NCI-H226 (cell line): ENCODE measurements at regions not wholly inside any gene's neighbourhood (a gene's known extent, or its start where the extent isn't known, plus 50 kb on each side); places are given as distances from the start of the nearest gene placed in this dataset.

Source experiments
- DNase-seq: peaks from one replicate; pipeline ENCODE4 v3.0.0-alpha.2; 2015

GRCh38 chr1:219302697-219303096 is 129.0 kb downstream of the LYPLAL1 start:
- DNase-seq, result peak; percentile 48

GRCh38 chr1:219299420-219299819 is 125.7 kb downstream of the LYPLAL1 start:
- DNase-seq, result peak; percentile 52

DNA sequence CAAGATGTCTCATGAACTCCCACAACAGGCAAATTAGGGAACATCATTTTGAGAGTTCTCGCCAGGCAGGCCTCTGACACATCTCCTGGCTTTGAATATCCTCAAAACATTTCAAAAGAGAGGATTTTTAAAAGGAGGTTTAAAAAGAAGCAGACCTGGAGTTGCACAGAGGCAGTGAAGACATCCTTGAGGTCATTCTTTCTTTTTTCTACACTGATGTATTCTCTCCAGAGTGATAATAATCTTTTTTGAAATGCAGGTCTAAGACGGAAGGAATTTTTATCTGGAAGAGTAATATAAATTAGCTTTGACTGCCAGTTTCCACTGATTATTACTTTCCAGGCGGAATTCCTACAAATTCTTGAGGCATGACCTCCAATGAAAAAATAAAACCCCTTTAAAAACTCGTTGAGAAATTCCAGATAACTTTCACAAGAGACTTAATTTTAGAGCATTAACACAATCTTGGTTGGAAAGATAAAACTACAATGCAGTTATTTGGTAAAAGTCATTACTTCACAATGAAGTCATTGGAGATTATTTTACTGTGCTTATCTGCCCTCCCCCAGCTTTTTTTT is 125.0 kb downstream of the LYPLAL1 start:
- DNase-seq, result peak; percentile 82

DNA sequence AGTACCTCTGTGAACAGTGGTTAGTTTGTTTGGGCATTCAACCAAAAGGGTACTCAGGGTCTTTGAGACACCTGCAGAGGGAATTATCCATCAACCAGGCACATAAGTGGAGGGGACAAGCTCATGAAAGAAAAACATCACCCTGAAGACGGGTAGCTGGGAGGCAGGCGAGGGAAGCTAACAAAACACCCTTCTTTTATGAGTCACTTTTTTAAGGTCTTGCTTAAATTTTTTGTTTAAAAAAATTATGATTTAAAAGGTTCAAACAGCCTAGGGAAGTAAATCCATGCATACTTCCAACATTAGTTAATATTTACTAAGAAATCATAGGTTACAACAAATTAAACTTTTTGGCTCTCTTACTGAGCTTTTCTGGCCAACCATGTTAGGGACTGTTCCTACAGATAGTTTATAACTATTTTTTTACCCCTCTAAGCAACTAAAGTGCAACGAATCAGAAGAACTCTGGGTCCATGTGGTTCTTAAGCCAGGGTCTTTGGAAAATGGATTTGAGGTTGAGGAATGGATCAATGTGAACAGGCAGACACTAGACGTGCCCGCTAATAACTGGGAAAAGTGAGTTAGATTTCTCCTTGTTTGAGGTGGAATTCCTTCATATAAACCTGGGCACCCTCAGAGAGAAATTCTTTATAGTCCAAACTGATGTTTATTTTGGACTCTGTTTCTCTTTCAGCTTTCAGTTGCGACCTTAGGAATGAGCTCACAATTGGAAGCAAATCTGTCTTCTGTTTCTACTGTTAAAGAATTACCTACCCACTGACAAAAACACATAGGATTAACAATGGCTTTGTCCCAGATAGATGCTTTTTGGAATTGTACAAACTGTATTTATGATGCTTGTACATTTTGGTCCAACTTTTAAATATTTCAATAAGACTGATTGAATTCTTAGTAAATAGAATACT is 123.0 kb downstream of the LYPLAL1 start:
- DNase-seq, result no peak

GRCh38 chr1:219294251-219294650 is 120.6 kb downstream of the LYPLAL1 start:
- DNase-seq, result no peak

GRCh38 chr1:219293410-219293809 is 119.7 kb downstream of the LYPLAL1 start:
- DNase-seq, result no peak

GRCh38 chr1:219292999-219293398 is 119.3 kb downstream of the LYPLAL1 start:
- DNase-seq, result no peak

DNA sequence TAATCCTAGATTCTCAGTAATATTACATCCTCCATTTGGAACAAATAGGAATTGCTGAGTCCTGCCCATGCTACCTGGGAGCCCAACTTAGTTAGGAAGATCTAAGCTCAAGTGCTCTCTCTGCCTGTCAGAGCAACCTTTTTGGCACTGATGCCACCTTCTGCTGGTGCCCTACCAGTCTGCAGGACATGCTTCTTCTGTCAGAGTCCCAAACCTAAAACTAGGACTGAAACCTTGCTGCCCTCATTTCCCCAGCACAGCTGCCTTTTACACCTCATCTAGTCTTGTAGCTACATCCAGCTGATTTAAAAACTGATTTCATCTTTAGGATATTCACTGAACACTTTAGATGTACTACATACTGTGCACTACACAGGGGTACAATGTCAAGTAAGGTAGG is 118.7 kb downstream of the LYPLAL1 start:
- DNase-seq, result no peak

GRCh38 chr1:219289171-219289570 is 115.5 kb downstream of the LYPLAL1 start:
- no peak for DNase-seq

GRCh38 chr1:219283541-219283940 is 109.9 kb downstream of the LYPLAL1 start:
- DNase-seq, result no peak

GRCh38 chr1:219281831-219282230 is 108.2 kb downstream of the LYPLAL1 start:
- no peak for DNase-seq

GRCh38 chr1:219279017-219279770 is 105.5 kb downstream of the LYPLAL1 start:
- DNase-seq, result peak; percentile 66

DNA sequence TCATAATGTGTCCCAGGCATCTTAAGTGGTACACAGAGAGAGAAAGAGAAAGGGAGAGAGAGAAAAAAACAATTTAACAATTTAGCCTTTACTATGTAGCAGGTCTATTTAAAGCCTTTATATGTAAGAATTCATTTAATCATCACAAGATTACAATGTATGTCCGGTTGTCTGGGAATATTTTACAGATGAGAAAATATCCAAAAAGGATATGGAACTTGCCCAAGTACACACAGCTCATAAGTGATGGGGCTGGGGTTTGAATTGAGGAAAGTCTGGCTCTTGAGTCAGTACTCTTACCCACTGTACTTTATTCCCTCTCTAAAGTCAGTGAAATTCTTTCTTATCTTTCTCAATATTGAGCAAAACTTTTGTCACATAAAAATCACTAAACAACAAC is 104.6 kb downstream of the LYPLAL1 start:
- no peak for DNase-seq

DNA sequence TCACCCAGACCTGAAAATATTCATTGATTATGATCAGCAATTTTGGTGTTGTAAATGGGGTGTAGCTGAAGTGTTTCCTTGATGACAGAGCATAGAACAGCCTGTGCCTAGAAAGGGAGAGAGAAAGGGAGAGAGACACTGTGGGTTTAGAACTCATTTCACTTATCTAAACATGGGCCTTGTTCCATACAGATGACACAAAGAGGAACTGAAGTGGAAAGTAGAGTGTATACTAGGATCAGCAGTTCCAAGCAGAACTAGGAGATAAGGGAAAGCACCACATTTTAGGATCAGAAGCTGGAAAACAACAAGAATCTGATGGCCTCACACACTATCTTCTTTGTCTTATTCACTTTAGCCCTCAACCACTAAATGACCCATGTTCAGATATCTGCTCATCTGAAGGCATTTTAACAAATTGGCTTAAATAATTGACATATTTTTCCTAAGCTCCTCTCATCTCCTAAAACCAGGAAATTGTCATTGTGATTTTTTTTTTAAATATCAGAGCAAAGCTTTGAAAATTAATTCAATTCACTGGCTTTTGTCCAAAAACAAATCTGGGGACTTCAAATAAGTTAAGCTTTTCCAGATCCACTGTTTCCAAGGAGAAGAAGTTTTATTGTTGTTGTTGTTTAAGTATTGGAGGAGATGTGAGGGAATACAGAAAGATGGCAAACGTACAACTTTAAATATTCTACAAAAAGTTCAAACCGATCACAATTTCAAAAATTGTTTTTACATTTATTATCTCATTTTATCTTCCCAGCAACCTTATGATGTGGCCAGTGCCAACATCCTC is 103.8 kb downstream of the LYPLAL1 start:
- DNase-seq, result no peak

DNA sequence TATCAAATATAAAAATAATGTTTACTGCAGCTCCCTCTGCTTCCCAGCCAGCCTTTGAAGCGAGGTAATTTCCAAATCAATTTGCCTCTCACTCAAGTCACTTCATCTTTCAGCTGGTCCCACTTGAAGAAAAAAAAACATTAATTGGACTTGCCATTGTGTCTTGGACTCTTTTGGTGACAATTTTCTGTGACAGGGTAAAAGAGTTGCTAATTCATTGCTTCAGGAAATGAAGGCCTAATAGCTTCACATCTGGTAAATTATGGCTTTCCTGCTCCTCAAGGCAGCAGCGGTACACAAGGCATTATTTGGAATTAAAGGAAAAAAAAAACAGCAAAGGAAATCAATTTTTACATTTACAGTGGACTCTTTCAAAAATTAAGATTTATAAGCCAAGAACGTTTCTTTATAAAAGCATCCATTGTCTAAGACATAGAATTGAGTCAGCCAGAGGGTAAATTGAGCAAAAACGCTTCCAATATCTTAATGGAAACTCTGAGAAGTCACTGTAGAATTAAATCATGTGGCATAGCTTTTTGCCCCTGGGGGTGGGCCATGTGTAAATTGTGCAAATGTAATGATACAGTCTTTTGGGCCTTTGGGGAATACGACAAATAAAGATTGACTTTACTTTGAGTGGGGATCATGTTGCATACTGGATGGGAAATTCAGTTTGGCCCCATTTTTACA is 102.5 kb downstream of the LYPLAL1 start:
- DNase-seq, result no peak

- DNase-seq, result no peak
Observed at GRCh38 chr1:219273088-219273686, 99.5 kb downstream of the LYPLAL1 start.

- no peak for DNase-seq
Observed at GRCh38 chr1:219271818-219272535, 98.3 kb downstream of the LYPLAL1 start.

GRCh38 chr1:219269171-219269570 is 95.5 kb downstream of the LYPLAL1 start:
- DNase-seq, result no peak

GRCh38 chr1:219266524-219266923 is 92.8 kb downstream of the LYPLAL1 start:
- no peak for DNase-seq

GRCh38 chr1:219265026-219265515 is 91.4 kb downstream of the LYPLAL1 start:
- no peak for DNase-seq

GRCh38 chr1:219264561-219264960 is 90.9 kb downstream of the LYPLAL1 start:
- DNase-seq, result no peak
